Keratinocyte (primary cell): ENCODE measurements at regions not wholly inside any gene's neighbourhood (a gene's known extent, or its start where the extent isn't known, plus 50 kb on each side); places are given as distances from the start of the nearest gene placed in this dataset.

Source experiments
- DNase-seq: peaks from one replicate; pipeline ENCODE4 v3.0.0-alpha.2; 2011; ENCODE audit warnings: low read depth, missing footprints, low spot score
- FAIRE-seq: peaks from 2 replicates; lab custom pipeline; 2011; peaks lifted over from hg19 to GRCh38; lab: Jason Lieb, UNC
- H2AFZ ChIP-seq: 2 replicates; pipeline ENCODE4 v1.6.0; 2012; ENCODE audit warnings: low read length, control low read depth, inconsistent platforms; ENCODE audit not compliant: control insufficient read depth
- H3K27ac ChIP-seq: 2 replicates; pipeline ENCODE4 v1.5.1; 2011; ENCODE audit warnings: low read length; ENCODE audit not compliant: control insufficient read depth, insufficient read depth
- H3K27me3 ChIP-seq: 3 replicates; pipeline ENCODE4 v1.6.0; 2011; ENCODE audit warnings: low read length; ENCODE audit not compliant: control insufficient read depth, insufficient read depth; ENCODE audit errors: extremely low read depth
- H3K36me3 ChIP-seq, 2 experiments: 2 replicates in 1 of 2; 3 replicates in 1 of 2; pipeline ENCODE4 v1.5.1; 2011; ENCODE audit warnings: low read length in 2 of 2, mild to moderate bottlenecking in 1 of 2; ENCODE audit not compliant: control insufficient read depth in 2 of 2, insufficient read depth in 2 of 2; ENCODE audit errors: extremely low read depth in 1 of 2
- H3K4me1 ChIP-seq: 3 replicates; pipeline ENCODE4 v1.5.1; 2011; ENCODE audit warnings: low read length; ENCODE audit not compliant: control insufficient read depth, insufficient read depth; ENCODE audit errors: extremely low read depth
- H3K4me2 ChIP-seq: 3 replicates; pipeline ENCODE4 v1.6.0; 2011; ENCODE audit warnings: low read depth, low read length; ENCODE audit not compliant: control insufficient read depth, insufficient read depth; ENCODE audit errors: extremely low read depth
- H3K4me3 ChIP-seq, 3 experiments: fragments of 200-600 bp in 1 of 3; sonication (generic) in 1 of 3; 2 replicates in 2 of 3; 3 replicates in 1 of 3; pipeline ENCODE4 v1.5.1; 2011 to 2016; ENCODE audit warnings: low read length in 3 of 3, mild to moderate bottlenecking in 3 of 3, control low read depth in 2 of 3, inconsistent platforms in 1 of 3, low read depth in 1 of 3, mixed read lengths in 1 of 3, mixed run types in 1 of 3, moderate library complexity in 1 of 3; ENCODE audit not compliant: control insufficient read depth in 2 of 3, insufficient read depth in 2 of 3; ENCODE audit errors: extremely low read depth in 1 of 3
- H3K79me2 ChIP-seq: 2 replicates; pipeline ENCODE4 v1.6.0; 2012; ENCODE audit warnings: low read length; ENCODE audit not compliant: control insufficient read depth, insufficient read depth
- H3K9ac ChIP-seq: 3 replicates; pipeline ENCODE4 v1.6.0; 2011; ENCODE audit warnings: low read length; ENCODE audit not compliant: control insufficient read depth, insufficient read depth; ENCODE audit errors: extremely low read depth
- H3K9me1 ChIP-seq: 3 replicates; pipeline ENCODE4 v1.6.0; 2011; ENCODE audit warnings: low read length; ENCODE audit not compliant: control insufficient read depth, insufficient read depth; ENCODE audit errors: extremely low read depth
- H3K9me3 ChIP-seq: 2 replicates; pipeline ENCODE4 v1.5.1; 2012; ENCODE audit warnings: low read depth, low read length; ENCODE audit not compliant: control insufficient read depth
- H4K20me1 ChIP-seq: 3 replicates; pipeline ENCODE4 v1.6.0; 2011; ENCODE audit warnings: low read length; ENCODE audit not compliant: control insufficient read depth, insufficient read depth; ENCODE audit errors: extremely low read depth
- CTCF ChIP-seq, 3 experiments: IDR thresholded peaks in 1 of 3; conservative IDR thresholded peaks in 1 of 3; optimal IDR thresholded peaks in 1 of 3; 2 replicates in 2 of 3; 3 replicates in 1 of 3; pipeline versions ENCODE3 to v1.5.1; 2011; ENCODE audit warnings: low read length in 3 of 3, mild to moderate bottlenecking in 3 of 3, moderate library complexity in 2 of 3, control low read depth in 1 of 3, inconsistent platforms in 1 of 3; ENCODE audit not compliant: insufficient read depth in 2 of 3; ENCODE audit errors: extremely low read depth in 1 of 3
- EZH2 ChIP-seq: IDR thresholded peaks from one replicate; pipeline ENCODE4 v1.6.1; 2012; ENCODE audit warnings: inconsistent platforms, mild to moderate bottlenecking, low read length, moderate library complexity
- dilution Hi-C: fragments of 300-500 bp; cut with MboI; formaldehyde crosslinking; loops from one replicate; pipeline ENCODE4 v1.7.0; 2020; ENCODE audit warnings: low sequenced_read_pairs; ENCODE audit not compliant: extremely low pct_ligation_motif_present

- Histone ChIP-seq H3K9me1 (no peaks in the 10 kb centered on the region), H3K9ac (no peak overlapping the region), H3K27me3 (no peaks in the 10 kb centered on the region), H2AFZ (no peak overlapping the region), H3K4me1 (no peaks in the 10 kb centered on the region), H3K4me3 (no peak overlapping the region), H3K27ac (no peak overlapping the region), H3K9me3 (no peaks in the 10 kb centered on the region), H4K20me1 (no peaks in the 10 kb centered on the region), H3K79me2 (no peaks in the 10 kb centered on the region), H3K36me3 (no peaks in the 10 kb centered on the region), H3K4me2 (no peak overlapping the region)
- DNase-seq (no peak), FAIRE-seq (no peak)
- dilution Hi-C loops = no loop called here
- TF ChIP-seq CTCF (optimal IDR thresholded peaks at IDR 0.05 in 1 of 3, IDR thresholded peaks at IDR 0.05 in 1 of 3, conservative IDR thresholded peaks at IDR 0.05 in 1 of 3; ENCODE audit: extremely low read depth in 1 of 3, insufficient read depth in 2 of 3, low read length in 3 of 3) (no peak), EZH2 (no peak)
Measured at GRCh38 chr10:1964476-1964875, 227.2 kb upstream of the ADARB2 start.

GRCh38 chr10:1963341-1963740 is 226.0 kb upstream of the ADARB2 start:
- Histone ChIP-seq H3K4me2 (no peak overlapping the region), H3K27ac (no peak overlapping the region), H3K79me2 (no peaks in the 10 kb centered on the region), H4K20me1 (no peaks in the 10 kb centered on the region), H3K9ac (no peak overlapping the region), H3K9me1 (no peaks in the 10 kb centered on the region), H3K36me3 (no peaks in the 10 kb centered on the region), H2AFZ (no peak overlapping the region), H3K27me3 (no peaks in the 10 kb centered on the region), H3K9me3 (no peaks in the 10 kb centered on the region), H3K4me1 (no peaks in the 10 kb centered on the region), H3K4me3 (no peak overlapping the region)
- TF ChIP-seq EZH2 (no peak), CTCF (optimal IDR thresholded peaks at IDR 0.05 in 1 of 3, IDR thresholded peaks at IDR 0.05 in 1 of 3, conservative IDR thresholded peaks at IDR 0.05 in 1 of 3; ENCODE audit: extremely low read depth in 1 of 3, insufficient read depth in 2 of 3, low read length in 3 of 3) (no peak)
- dilution Hi-C loops = no loop called here
- DNase-seq (no peak), FAIRE-seq (no peak)
